B cell (primary cell): ENCODE measurements at regions not wholly inside any gene's neighbourhood (a gene's known extent, or its start where the extent isn't known, plus 50 kb on each side); places are given as distances from the start of the nearest gene placed in this dataset.
A peak's percentile ranks its signal among the peaks of the same experiment; 100 is the strongest.

Experiments
- ATAC-seq: fragments of 200-7000 bp; cut with Tn5 transposase; one replicate; pipeline ENCODE4 v1.10.0; 2021; ENCODE audit warnings: low read depth, mild to moderate bottlenecking, moderate number of reproducible peaks, moderate library complexity
- CTCF ChIA-PET: fragments of 350-600 bp; sonication (Branson Sonifier 250); formaldehyde crosslinking; loops from one replicate; lab custom pipeline; 2021; ENCODE audit warnings: antibody characterized with exemption, inconsistent platforms; lab: Charles Lee
- POLR2A ChIA-PET: fragments of 350-600 bp; sonication (Branson Sonifier 250); formaldehyde crosslinking; loops from one replicate; lab custom pipeline; 2021; ENCODE audit warnings: antibody characterized with exemption; lab: Charles Lee
- DNase-seq: peaks from one replicate; pipeline ENCODE4 v3.0.0; 2013
- H2AFZ ChIP-seq: 2 replicates; pipeline ENCODE4 v1.6.1; 2012; ENCODE audit warnings: mild to moderate bottlenecking, low read depth, low read length; ENCODE audit not compliant: insufficient read depth, poor library complexity, severe bottlenecking
- H3K27ac ChIP-seq, 2 donors: 1 replicate in 1 of 2; 2 replicates in 1 of 2; pipeline ENCODE4 v1.5.1; 2012 to 2013; ENCODE audit warnings: low read length in 2 of 2, mild to moderate bottlenecking in 2 of 2, moderate library complexity in 1 of 2
- H3K27me3 ChIP-seq, 4 experiments: fragments of 200-600 bp in 1 of 4; sonication (generic) in 1 of 4; replicated peaks in 1 of 4; 1 replicate in 2 of 4; 2 replicates in 2 of 4; pipeline versions ENCODE4 v1.6.1 to v1.7.0; 2013 to 2016; ENCODE audit warnings: low read length in 3 of 4, mild to moderate bottlenecking in 2 of 4, mixed read lengths in 1 of 4, moderate library complexity in 1 of 4; ENCODE audit not compliant: insufficient read depth in 4 of 4, control insufficient read depth in 3 of 4; ENCODE audit errors: control extremely low read depth in 1 of 4
- H3K36me3 ChIP-seq, 2 experiments: replicated peaks in 1 of 2; 1 replicate in 1 of 2; 2 replicates in 1 of 2; pipeline versions ENCODE4 v1.6.1 to v1.7.1; 2013; ENCODE audit warnings: low read length in 1 of 2; ENCODE audit not compliant: insufficient read depth in 2 of 2, control insufficient read depth in 1 of 2; ENCODE audit errors: control extremely low read depth in 1 of 2, extremely low read depth in 1 of 2
- H3K4me1 ChIP-seq, 2 donors: fragments of 200-600 bp in 1 of 2; sonication (generic) in 1 of 2; 1 replicate in 1 of 2; 2 replicates in 1 of 2; pipeline versions ENCODE4 v1.5.1 to v1.6.1; 2013 to 2017; ENCODE audit warnings: low read length in 2 of 2; ENCODE audit not compliant: control insufficient read depth in 2 of 2, insufficient read depth in 2 of 2
- H3K4me2 ChIP-seq: replicated peaks from 2 replicates; pipeline ENCODE3; 2012; ENCODE audit warnings: mild to moderate bottlenecking, low read depth, low read length; ENCODE audit not compliant: poor library complexity, severe bottlenecking
- H3K4me3 ChIP-seq, 5 experiments: fragments of 200-600 bp in 1 of 5; sonication (generic) in 1 of 5; 1 replicate in 3 of 5; 2 replicates in 2 of 5; pipeline versions ENCODE4 v1.5.1 to v1.7.0; 2011 to 2016; ENCODE audit warnings: low read length in 4 of 5, mild to moderate bottlenecking in 4 of 5, low read depth in 2 of 5, control low read depth in 1 of 5, moderate library complexity in 1 of 5; ENCODE audit not compliant: insufficient read depth in 1 of 5; ENCODE audit errors: control extremely low read depth in 1 of 5, extremely low read depth in 1 of 5
- H3K79me2 ChIP-seq: fragments of 200-600 bp; sonication (generic); one replicate; pipeline ENCODE4 v1.6.0; 2016; ENCODE audit warnings: low read length; ENCODE audit not compliant: control insufficient read depth, insufficient read depth
- H3K9ac ChIP-seq: fragments of 200-600 bp; sonication (generic); 2 replicates; pipeline ENCODE4 v1.6.1; 2017; ENCODE audit warnings: mild to moderate bottlenecking, low read length, moderate library complexity
- H3K9me3 ChIP-seq, 3 donors: one replicate each; pipeline versions ENCODE4 v1.6.1 to v1.7.1; 2013; ENCODE audit warnings: low read length in 2 of 3; ENCODE audit not compliant: control insufficient read depth in 2 of 3, insufficient read depth in 1 of 3; ENCODE audit errors: control extremely low read depth in 1 of 3
- H4K20me1 ChIP-seq: 2 replicates; pipeline ENCODE4 v1.6.0; 2012; ENCODE audit warnings: mild to moderate bottlenecking, low read length; ENCODE audit not compliant: insufficient read depth, control insufficient read depth, poor library complexity, severe bottlenecking
- H3K27ac Mint-ChIP-seq: one replicate; pipeline ENCODE4 v1.8.0; 2021; ENCODE audit warnings: mixed read lengths
- H3K27me3 Mint-ChIP-seq: one replicate; pipeline ENCODE4 v1.8.0; 2021; ENCODE audit warnings: mixed read lengths
- H3K4me1 Mint-ChIP-seq: one replicate; pipeline ENCODE4 v1.8.0; 2021; ENCODE audit warnings: mixed read lengths
- H3K4me3 Mint-ChIP-seq: one replicate; pipeline ENCODE4 v1.8.0; 2021; ENCODE audit warnings: mixed read lengths
- H3K9me3 Mint-ChIP-seq: one replicate; pipeline ENCODE4 v1.8.0; 2022; ENCODE audit warnings: mixed read lengths; ENCODE audit not compliant: insufficient read depth
- EZH2 ChIP-seq: IDR thresholded peaks from 2 replicates; pipeline ENCODE4 v1.6.1; 2012; ENCODE audit warnings: borderline replicate concordance, low read depth, mild to moderate bottlenecking, moderate library complexity, low read length; ENCODE audit not compliant: insufficient read depth, poor library complexity, severe bottlenecking
- WGBS: methylation state at CpG from one replicate; pipeline ENCODE4 v1.1.5; 2013; ENCODE audit warnings: missing lambda C conversion rate; ENCODE audit not compliant: insufficient coverage; 5-methylcytosine and 5-hydroxymethylcytosine counted together
- intact Hi-C: fragments of 100-400 bp; cut with micrococcal nuclease; formaldehyde crosslinking; loops from one replicate; pipeline ENCODE4 v1.10.0; 2022
- TF ChIP-seq, protein P1 (sequence below): fragments of 200-600 bp; IDR thresholded peaks from one replicate; pipeline ENCODE4 v1.8.0; 2022; ENCODE audit warnings: antibody characterized with exemption, mild to moderate bottlenecking

DNA sequence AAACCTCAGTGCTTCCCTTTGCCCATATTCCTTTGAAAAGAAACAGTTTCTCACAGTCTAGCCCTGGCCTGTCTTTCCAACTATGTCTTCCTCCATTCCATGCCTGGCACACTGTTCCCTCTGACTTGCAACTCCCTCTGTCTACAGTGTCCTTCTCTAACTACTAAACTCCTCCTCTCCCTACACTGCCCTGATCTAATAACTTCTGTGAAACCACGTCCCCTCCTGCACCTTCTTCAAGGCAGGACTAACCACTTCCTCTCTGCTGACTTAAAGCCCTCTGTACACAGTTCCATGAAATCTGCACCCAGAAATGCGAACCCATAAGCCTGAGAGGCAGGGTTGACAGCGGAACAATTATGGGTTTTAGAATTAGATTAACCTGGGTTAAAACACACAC, 62.2 kb upstream of the ATP1B1 start:
- H3K4me1 ChIP-seq = peaks cover 16% of the 10 kb centered on the region in 2 donors
- TF ChIP-seq, protein P1, sequence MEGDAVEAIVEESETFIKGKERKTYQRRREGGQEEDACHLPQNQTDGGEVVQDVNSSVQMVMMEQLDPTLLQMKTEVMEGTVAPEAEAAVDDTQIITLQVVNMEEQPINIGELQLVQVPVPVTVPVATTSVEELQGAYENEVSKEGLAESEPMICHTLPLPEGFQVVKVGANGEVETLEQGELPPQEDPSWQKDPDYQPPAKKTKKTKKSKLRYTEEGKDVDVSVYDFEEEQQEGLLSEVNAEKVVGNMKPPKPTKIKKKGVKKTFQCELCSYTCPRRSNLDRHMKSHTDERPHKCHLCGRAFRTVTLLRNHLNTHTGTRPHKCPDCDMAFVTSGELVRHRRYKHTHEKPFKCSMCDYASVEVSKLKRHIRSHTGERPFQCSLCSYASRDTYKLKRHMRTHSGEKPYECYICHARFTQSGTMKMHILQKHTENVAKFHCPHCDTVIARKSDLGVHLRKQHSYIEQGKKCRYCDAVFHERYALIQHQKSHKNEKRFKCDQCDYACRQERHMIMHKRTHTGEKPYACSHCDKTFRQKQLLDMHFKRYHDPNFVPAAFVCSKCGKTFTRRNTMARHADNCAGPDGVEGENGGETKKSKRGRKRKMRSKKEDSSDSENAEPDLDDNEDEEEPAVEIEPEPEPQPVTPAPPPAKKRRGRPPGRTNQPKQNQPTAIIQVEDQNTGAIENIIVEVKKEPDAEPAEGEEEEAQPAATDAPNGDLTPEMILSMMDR = no peak
- TF ChIP-seq EZH2 = no peak
- H3K4me2 ChIP-seq = peak overlapping the region; percentile 11
- H3K4me3 Mint-ChIP-seq = no peak overlapping the region
- no peaks in the 10 kb centered on the region for H3K9me3 Mint-ChIP-seq
- no peaks in the 10 kb centered on the region for H3K79me2 ChIP-seq
- H3K27me3 Mint-ChIP-seq = peaks cover 10% of the 10 kb centered on the region
- H3K4me3 ChIP-seq = no peak overlapping the region
- ChIA-PET CTCF (no interaction called here), POLR2A (no interaction called here)
- intact Hi-C loops = no loop called here
- no peak overlapping the region for H3K27ac ChIP-seq
- no peak overlapping the region for H3K9ac ChIP-seq
- no peaks in the 10 kb centered on the region for H3K27me3 ChIP-seq
- ATAC-seq (no peak), DNase-seq (peak; percentile 14)
- H3K9me3 ChIP-seq = no peaks in the 10 kb centered on the region
- no peaks in the 10 kb centered on the region for H4K20me1 ChIP-seq
- WGBS = 0% methylated on average over 1 of the region's 3 CpGs
- H3K27ac Mint-ChIP-seq = no peak overlapping the region
- no peaks in the 10 kb centered on the region for H3K36me3 ChIP-seq
- H2AFZ ChIP-seq = no peak overlapping the region
- peaks cover 23% of the 10 kb centered on the region for H3K4me1 Mint-ChIP-seq

DNA sequence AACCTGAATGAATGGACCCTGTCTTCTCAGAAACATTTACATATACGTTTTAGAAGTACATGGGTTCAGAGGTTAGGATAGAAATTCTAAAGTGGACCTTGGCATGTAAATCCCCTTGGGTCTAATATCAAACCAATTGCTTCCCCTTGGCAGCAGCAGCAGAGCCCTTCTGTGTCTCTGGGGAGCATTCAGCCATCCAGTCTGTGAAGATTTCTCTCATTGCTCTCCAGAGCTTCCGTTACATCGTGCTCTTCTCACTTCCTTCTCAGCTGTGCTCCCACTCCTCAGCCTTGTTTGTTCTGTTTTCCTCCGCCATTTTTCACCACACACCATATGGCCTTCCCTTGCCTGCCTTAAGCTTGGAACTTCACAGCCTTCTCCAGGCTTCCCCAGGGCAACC, 61.5 kb upstream of the ATP1B1 start:
- Mint-ChIP-seq H3K4me1 (peaks cover 23% of the 10 kb centered on the region), H3K27me3 (peaks cover 7% of the 10 kb centered on the region), H3K9me3 (no peaks in the 10 kb centered on the region), H3K27ac (no peak overlapping the region), H3K4me3 (no peak overlapping the region)
- H3K36me3 ChIP-seq = no peaks in the 10 kb centered on the region
- TF ChIP-seq, protein P1 = no peak
- TF ChIP-seq EZH2 = no peak
- intact Hi-C loops = no loop called here
- no peak overlapping the region for H2AFZ ChIP-seq
- H3K27ac ChIP-seq = no peak overlapping the region
- CTCF ChIA-PET = no interaction called here
- no peak overlapping the region for H3K4me3 ChIP-seq
- DNase-seq = no peak
- WGBS = 2% methylated on average over 3 of the region's 4 CpGs
- no peaks in the 10 kb centered on the region for H3K79me2 ChIP-seq
- no peaks in the 10 kb centered on the region for H4K20me1 ChIP-seq
- H3K4me1 ChIP-seq = peaks cover 16% of the 10 kb centered on the region in 2 donors
- no peak for ATAC-seq
- no peaks in the 10 kb centered on the region for H3K9me3 ChIP-seq
- H3K27me3 ChIP-seq = no peaks in the 10 kb centered on the region
- no peak overlapping the region for H3K9ac ChIP-seq
- peak overlapping the region; percentile 11 for H3K4me2 ChIP-seq
- POLR2A ChIA-PET = no interaction called here
